GM12891 (cell line): ENCODE measurements at regions not wholly inside any gene's neighbourhood (a gene's known extent, or its start where the extent isn't known, plus 50 kb on each side); places are given as distances from the start of the nearest gene placed in this dataset.

ENCODE experiments used
- PAX5 ChIP-seq: IDR thresholded peaks from 2 replicates; pipeline ENCODE4 v1.6.1; 2011; ENCODE audit warnings: low read length, moderate library complexity, mild to moderate bottlenecking; ENCODE audit not compliant: insufficient read depth, severe bottlenecking
- POLR2A ChIP-seq: IDR thresholded peaks from 2 replicates; pipeline ENCODE4 v1.6.1; 2011; ENCODE audit warnings: low read depth, low read length, control low read depth
- POLR2AphosphoS5 ChIP-seq: IDR thresholded peaks from 2 replicates; pipeline ENCODE4 v1.6.1; 2011; ENCODE audit warnings: low read depth, low read length, control low read depth
- POU2F2 ChIP-seq: IDR thresholded peaks from 2 replicates; pipeline ENCODE4 v1.6.1; 2011; ENCODE audit warnings: low read depth, mild to moderate bottlenecking, control low read depth, low read length, moderate library complexity
- SPI1 ChIP-seq: IDR thresholded peaks from 2 replicates; pipeline ENCODE4 v1.6.1; 2011; ENCODE audit warnings: low read depth, low read length, control low read depth
- TAF1 ChIP-seq: IDR thresholded peaks from 2 replicates; pipeline ENCODE4 v1.6.1; 2011; ENCODE audit warnings: low read depth, low read length, control low read depth

DNA sequence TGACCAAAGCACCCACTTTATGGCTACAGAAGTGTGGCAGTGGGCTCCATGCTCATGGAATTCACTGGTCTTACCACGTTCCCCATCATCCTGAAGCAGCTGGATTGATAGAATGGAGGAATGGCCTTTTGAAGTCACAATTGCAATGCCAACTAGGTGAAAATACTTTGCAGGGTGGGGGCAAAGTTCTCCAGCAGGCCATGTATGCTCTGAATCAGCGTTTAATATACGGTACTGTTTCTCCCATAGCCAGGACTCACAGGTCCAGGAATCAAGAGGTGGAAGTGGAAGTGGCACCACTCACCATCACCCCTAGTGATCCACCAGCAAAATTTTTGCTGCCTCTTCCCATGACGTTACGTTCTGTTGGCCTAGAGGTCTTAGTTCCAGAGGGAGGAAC, 60.5 kb upstream of the GMDS start:
- TF ChIP-seq TAF1: no peak
- TF ChIP-seq POLR2AphosphoS5: no peak
- no peak for TF ChIP-seq POLR2A
- TF ChIP-seq PAX5: no peak
- TF ChIP-seq SPI1: no peak
- TF ChIP-seq POU2F2: no peak
